OCI-LY3 (cell line): ENCODE measurements at regions not wholly inside any gene's neighbourhood (a gene's known extent, or its start where the extent isn't known, plus 50 kb on each side); places are given as distances from the start of the nearest gene placed in this dataset.

ENCODE experiments used
- H2AFZ ChIP-seq: fragments of 200-600, 300-600 bp; shearing (Covaris generic); 2 replicates; pipeline ENCODE4 v1.6.0; 2014; ENCODE audit warnings: antibody characterized with exemption, low read depth, low read length
- H3K27ac ChIP-seq: fragments of 200-600, 300-600 bp; sonication (generic); 2 replicates; pipeline ENCODE4 v1.5.1; 2014; ENCODE audit warnings: mild to moderate bottlenecking, low read length, moderate library complexity, mixed read lengths
- H3K27me3 ChIP-seq: fragments of 200-600, 300-600 bp; sonication (generic); 2 replicates; pipeline ENCODE4 v1.6.1; 2014; ENCODE audit warnings: low read depth, low read length, mixed read lengths
- H3K36me3 ChIP-seq: fragments of 200-600, 300-600 bp; sonication (generic); replicated peaks from 2 replicates; pipeline ENCODE3; 2014; ENCODE audit warnings: low read depth, low read length, mixed read lengths
- H3K4me1 ChIP-seq: fragments of 300-600, 200-600 bp; sonication (generic); 2 replicates; pipeline ENCODE4 v1.6.1; 2014; ENCODE audit warnings: low read length, mixed read lengths
- H3K4me2 ChIP-seq: fragments of 200-600, 300-600 bp; sonication (generic); 2 replicates; pipeline ENCODE4 v1.6.1; 2014; ENCODE audit warnings: low read length, mixed read lengths
- H3K4me3 ChIP-seq: fragments of 300-600, 200-600 bp; sonication (generic); 2 replicates; pipeline ENCODE4 v1.5.1; 2014; ENCODE audit warnings: antibody characterized with exemption, mild to moderate bottlenecking, low read length, moderate library complexity
- H3K79me2 ChIP-seq: fragments of 300-600, 200-600 bp; shearing (Covaris generic); 2 replicates; pipeline ENCODE4 v1.6.1; 2014; ENCODE audit warnings: mild to moderate bottlenecking, low read length, mixed read lengths
- H3K9ac ChIP-seq: fragments of 300-600, 200-600 bp; shearing (Covaris generic); 2 replicates; pipeline ENCODE4 v1.6.0; 2014; ENCODE audit warnings: mild to moderate bottlenecking, low read length, moderate library complexity
- H3K9me3 ChIP-seq: fragments of 200-600, 300-600 bp; shearing (Covaris generic); 2 replicates; pipeline ENCODE4 v1.6.1; 2014; ENCODE audit warnings: low read length, mixed read lengths; ENCODE audit not compliant: insufficient read depth
- H4K20me1 ChIP-seq: fragments of 200-600, 300-600 bp; sonication (generic); 2 replicates; pipeline ENCODE4 v1.6.1; 2016; ENCODE audit warnings: low read length, mixed read lengths; ENCODE audit not compliant: insufficient read depth
- EZH2phosphoT487 ChIP-seq: fragments of 200-600 bp; shearing (Covaris generic); IDR thresholded peaks from 2 replicates; pipeline ENCODE4 v1.6.1; 2018; ENCODE audit warnings: antibody characterized with exemption, mixed run types, low read depth
- TF ChIP-seq, protein P1 (sequence below): fragments of 200-600, 300-600 bp; sonication (generic); IDR thresholded peaks from 2 replicates; pipeline ENCODE4 v1.5.1; 2014; ENCODE audit warnings: antibody characterized with exemption, low read length, low read depth

DNA sequence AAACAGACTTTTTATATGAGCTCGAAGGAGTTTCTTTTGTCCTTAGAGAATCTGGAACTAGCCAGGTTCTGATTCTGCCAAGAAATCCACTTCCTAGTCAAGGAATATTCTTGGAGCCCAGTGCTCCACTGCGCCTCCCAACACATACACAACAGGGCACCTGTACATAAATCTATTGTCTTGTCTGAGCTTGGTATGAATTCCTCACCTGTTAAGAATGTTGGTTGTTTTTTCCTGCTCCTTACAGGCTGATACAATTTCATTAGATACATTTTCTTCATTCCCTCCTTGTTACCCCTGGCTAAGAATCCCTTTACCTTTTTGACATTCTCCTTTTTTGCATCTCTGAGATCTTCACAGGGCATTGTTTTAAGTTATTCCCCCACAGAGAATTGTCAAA is 56.0 kb upstream of the FZD7 start:
- H3K36me3 ChIP-seq: no peaks in the 10 kb centered on the region
- H3K27ac ChIP-seq: no peak overlapping the region
- no peaks in the 10 kb centered on the region for H4K20me1 ChIP-seq
- H3K4me2 ChIP-seq: no peak overlapping the region
- no peak overlapping the region for H2AFZ ChIP-seq
- H3K79me2 ChIP-seq: no peaks in the 10 kb centered on the region
- no peak overlapping the region for H3K4me3 ChIP-seq
- no peaks in the 10 kb centered on the region for H3K9me3 ChIP-seq
- TF ChIP-seq, protein P1, sequence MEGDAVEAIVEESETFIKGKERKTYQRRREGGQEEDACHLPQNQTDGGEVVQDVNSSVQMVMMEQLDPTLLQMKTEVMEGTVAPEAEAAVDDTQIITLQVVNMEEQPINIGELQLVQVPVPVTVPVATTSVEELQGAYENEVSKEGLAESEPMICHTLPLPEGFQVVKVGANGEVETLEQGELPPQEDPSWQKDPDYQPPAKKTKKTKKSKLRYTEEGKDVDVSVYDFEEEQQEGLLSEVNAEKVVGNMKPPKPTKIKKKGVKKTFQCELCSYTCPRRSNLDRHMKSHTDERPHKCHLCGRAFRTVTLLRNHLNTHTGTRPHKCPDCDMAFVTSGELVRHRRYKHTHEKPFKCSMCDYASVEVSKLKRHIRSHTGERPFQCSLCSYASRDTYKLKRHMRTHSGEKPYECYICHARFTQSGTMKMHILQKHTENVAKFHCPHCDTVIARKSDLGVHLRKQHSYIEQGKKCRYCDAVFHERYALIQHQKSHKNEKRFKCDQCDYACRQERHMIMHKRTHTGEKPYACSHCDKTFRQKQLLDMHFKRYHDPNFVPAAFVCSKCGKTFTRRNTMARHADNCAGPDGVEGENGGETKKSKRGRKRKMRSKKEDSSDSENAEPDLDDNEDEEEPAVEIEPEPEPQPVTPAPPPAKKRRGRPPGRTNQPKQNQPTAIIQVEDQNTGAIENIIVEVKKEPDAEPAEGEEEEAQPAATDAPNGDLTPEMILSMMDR: no peak
- no peak for TF ChIP-seq EZH2phosphoT487
- peaks cover 14% of the 10 kb centered on the region for H3K4me1 ChIP-seq
- no peak overlapping the region for H3K9ac ChIP-seq
- no peaks in the 10 kb centered on the region for H3K27me3 ChIP-seq

DNA sequence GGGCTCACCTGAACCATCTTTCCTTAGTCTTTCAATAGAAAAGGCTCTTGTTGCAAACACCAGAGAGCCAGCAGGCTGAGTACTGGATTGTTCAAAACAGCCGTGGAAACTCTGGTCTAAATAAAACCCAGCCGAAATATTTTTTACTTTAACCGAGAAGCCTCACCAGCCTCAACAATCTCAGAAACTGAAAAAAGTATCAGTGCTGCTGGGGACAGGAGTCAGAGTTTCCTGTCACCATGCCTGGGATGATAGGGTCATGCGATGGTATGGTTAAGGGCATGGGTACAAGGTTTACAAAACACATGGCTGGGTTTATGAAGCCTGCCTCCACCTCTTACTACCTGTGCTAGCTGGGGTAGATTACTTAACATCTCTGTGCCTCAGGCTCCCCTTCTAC is 55.3 kb upstream of the FZD7 start:
- no peak for TF ChIP-seq EZH2phosphoT487
- Histone ChIP-seq H3K27ac (no peak overlapping the region), H3K79me2 (no peaks in the 10 kb centered on the region), H3K36me3 (no peaks in the 10 kb centered on the region), H3K9ac (no peak overlapping the region), H3K27me3 (no peaks in the 10 kb centered on the region), H4K20me1 (no peaks in the 10 kb centered on the region), H3K4me3 (no peak overlapping the region), H3K4me2 (no peak overlapping the region), H3K4me1 (peaks cover 14% of the 10 kb centered on the region), H3K9me3 (no peaks in the 10 kb centered on the region), H2AFZ (no peak overlapping the region)

DNA sequence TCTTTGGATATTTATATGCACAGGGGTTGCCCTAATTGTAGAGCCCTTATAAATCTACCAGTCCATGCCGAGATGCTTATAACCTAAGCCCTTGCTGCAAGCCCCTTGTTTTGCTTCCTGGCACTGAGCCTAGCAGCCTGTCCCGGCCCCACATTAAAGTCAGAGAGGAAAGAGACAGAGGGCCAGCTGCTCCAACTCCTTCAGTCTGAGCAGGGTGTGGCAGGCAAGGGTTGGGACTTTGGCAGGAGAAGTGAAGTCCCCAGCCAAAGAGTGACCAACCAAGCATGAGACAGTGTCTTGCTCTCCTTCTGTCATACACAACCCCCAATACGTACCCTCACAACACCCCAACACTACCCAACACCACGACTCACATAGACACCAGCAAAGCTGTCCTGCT is 54.7 kb upstream of the FZD7 start:
- Histone ChIP-seq H2AFZ (no peak overlapping the region), H3K9me3 (no peaks in the 10 kb centered on the region), H3K4me1 (peaks cover 14% of the 10 kb centered on the region), H3K4me3 (no peak overlapping the region), H3K36me3 (no peaks in the 10 kb centered on the region), H3K79me2 (no peaks in the 10 kb centered on the region), H3K4me2 (no peak overlapping the region), H3K27me3 (no peaks in the 10 kb centered on the region), H3K27ac (no peak overlapping the region), H3K9ac (no peak overlapping the region), H4K20me1 (no peaks in the 10 kb centered on the region)
- TF ChIP-seq, protein P1: no peak
- TF ChIP-seq EZH2phosphoT487: no peak

DNA sequence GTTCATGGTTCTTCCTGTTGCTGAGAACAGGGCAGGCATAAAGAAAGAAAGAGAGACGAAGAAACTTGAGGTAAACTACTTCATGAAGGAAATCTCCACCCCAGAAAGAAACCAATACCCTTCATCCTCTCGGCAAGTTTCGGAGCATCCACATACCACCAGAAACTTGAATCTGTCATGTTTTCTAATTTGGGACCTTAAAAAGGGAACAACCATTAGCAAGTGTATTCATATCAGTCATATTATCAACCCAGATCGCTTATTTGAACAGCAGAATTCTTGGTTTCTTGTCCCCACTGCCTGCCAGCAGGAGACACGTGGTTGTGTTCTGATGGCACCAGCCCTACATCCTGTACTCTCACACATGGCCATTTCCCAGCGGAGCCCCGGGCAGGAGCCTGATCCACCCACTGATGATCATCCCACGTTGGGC is 53.2 kb upstream of the FZD7 start:
- peak overlapping the region; percentile 66 for H3K4me2 ChIP-seq
- H3K79me2 ChIP-seq: no peaks in the 10 kb centered on the region
- H3K9me3 ChIP-seq: no peaks in the 10 kb centered on the region
- peak overlapping the region; percentile 26 for H3K4me3 ChIP-seq
- no peaks in the 10 kb centered on the region for H3K36me3 ChIP-seq
- no peaks in the 10 kb centered on the region for H3K27me3 ChIP-seq
- peak overlapping the region; percentile 95 for H2AFZ ChIP-seq
- no peak for TF ChIP-seq EZH2phosphoT487
- TF ChIP-seq, protein P1: no peak
- H3K4me1 ChIP-seq: peaks cover 14% of the 10 kb centered on the region
- H4K20me1 ChIP-seq: no peaks in the 10 kb centered on the region
- peak overlapping the region; percentile 40 for H3K27ac ChIP-seq
- peak overlapping the region; percentile 3; the same call in 1 of the 2 replicates for H3K9ac ChIP-seq
